GM23338 (cell line): ENCODE measurements at regions not wholly inside any gene's neighbourhood (a gene's known extent, or its start where the extent isn't known, plus 50 kb on each side); places are given as distances from the start of the nearest gene placed in this dataset.
A peak's percentile ranks its signal among the peaks of the same experiment; 100 is the strongest.

Source experiments
- ATAC-seq: fragments of 200-7000 bp; cut with Tn5 transposase; 3 replicates; pipeline ENCODE4 v1.9.1; 2020
- DNase-seq: peaks from one replicate; pipeline ENCODE4 v3.0.0-alpha.2; 2015; ENCODE audit warnings: low spot score
- H2AFZ ChIP-seq: fragments of 200-600 bp; sonication (generic); 2 replicates; pipeline ENCODE4 v1.8.0; 2016; ENCODE audit warnings: antibody characterized with exemption, mild to moderate bottlenecking, moderate library complexity
- H3F3A ChIP-seq: fragments of 200-600 bp; sonication (generic); replicated peaks from 2 replicates; pipeline ENCODE4 v1.8.0; 2017; ENCODE audit warnings: antibody characterized with exemption, mixed run types, low read depth
- H3K27ac ChIP-seq: fragments of 200-600 bp; sonication (generic); 2 replicates; pipeline ENCODE4 v1.6.1; 2016; ENCODE audit warnings: low read depth
- H3K27me3 ChIP-seq: fragments of 200-600 bp; sonication (generic); 2 replicates; pipeline ENCODE4 v1.8.0; 2016; ENCODE audit warnings: mild to moderate bottlenecking, mixed run types, moderate library complexity; ENCODE audit not compliant: insufficient read depth
- H3K36me3 ChIP-seq: fragments of 200-600 bp; sonication (generic); 2 replicates; pipeline ENCODE4 v1.8.0; 2016; ENCODE audit warnings: mild to moderate bottlenecking; ENCODE audit not compliant: insufficient read depth
- H3K4me1 ChIP-seq: fragments of 200-600 bp; sonication (generic); 2 replicates; pipeline ENCODE4 v1.8.0; 2016; ENCODE audit warnings: mild to moderate bottlenecking, moderate library complexity; ENCODE audit not compliant: insufficient read depth
- H3K4me2 ChIP-seq: fragments of 200-600 bp; sonication (generic); 2 replicates; pipeline ENCODE4 v1.7.1; 2017; ENCODE audit warnings: mixed run types
- H3K4me3 ChIP-seq: fragments of 200-600 bp; sonication (generic); 2 replicates; pipeline ENCODE4 v1.6.1; 2016; ENCODE audit warnings: mixed run types
- H3K79me2 ChIP-seq: fragments of 200-600 bp; sonication (generic); replicated peaks from 2 replicates; pipeline ENCODE4 v1.8.0; 2017; ENCODE audit warnings: mild to moderate bottlenecking; ENCODE audit not compliant: insufficient read depth
- H3K9me2 ChIP-seq: fragments of 200-600 bp; sonication (generic); 2 replicates; pipeline ENCODE4 v1.8.0; 2017; ENCODE audit not compliant: insufficient read depth
- H4K20me1 ChIP-seq: fragments of 200-600 bp; sonication (generic); replicated peaks from 2 replicates; pipeline ENCODE4 v1.8.0; 2017; ENCODE audit warnings: mild to moderate bottlenecking; ENCODE audit not compliant: insufficient read depth
- H3K27ac Mint-ChIP-seq: 2 replicates; pipeline ENCODE4 v1.8.0; 2020; ENCODE audit warnings: inconsistent platforms, mild to moderate bottlenecking, moderate library complexity, mixed read lengths
- H3K27me3 Mint-ChIP-seq: 3 replicates; pipeline ENCODE4 v1.8.0; 2022; ENCODE audit warnings: low read depth, mild to moderate bottlenecking, moderate library complexity, mixed read lengths, inconsistent platforms; ENCODE audit not compliant: insufficient read depth, poor library complexity
- H3K36me3 Mint-ChIP-seq: 3 replicates; pipeline ENCODE4 v1.8.0; 2021; ENCODE audit warnings: low read depth, mild to moderate bottlenecking, inconsistent platforms, moderate library complexity, mixed read lengths
- H3K4me1 Mint-ChIP-seq: 3 replicates; pipeline ENCODE4 v1.8.0; 2020; ENCODE audit warnings: mild to moderate bottlenecking, inconsistent platforms, mixed read lengths
- H3K4me3 Mint-ChIP-seq: 3 replicates; pipeline ENCODE4 v1.8.0; 2021; ENCODE audit warnings: moderate library complexity, mild to moderate bottlenecking, inconsistent platforms, mixed read lengths
- H3K9me3 Mint-ChIP-seq: 3 replicates; pipeline ENCODE4 v1.8.0; 2020; ENCODE audit warnings: moderate library complexity, mild to moderate bottlenecking, inconsistent platforms, mixed read lengths
- CREB1 ChIP-seq: fragments of 250-450 bp; sonication (Bioruptor Pico); IDR thresholded peaks from 2 replicates; pipeline ENCODE4 v1.5.0; 2020; ENCODE audit warnings: low read depth, mild to moderate bottlenecking, moderate library complexity
- CTCF ChIP-seq, 2 experiments: fragments of 200-600 bp in 1 of 2; sonication (generic) in 1 of 2; conservative IDR thresholded peaks; 2 replicates each; pipeline versions ENCODE4 v1.5.1 to v1.6.1; 2016 to 2017; ENCODE audit warnings: antibody characterized with exemption in 2 of 2, low read depth in 2 of 2, mild to moderate bottlenecking in 2 of 2, moderate library complexity in 1 of 2
- ETS1 ChIP-seq: IDR thresholded peaks from 2 replicates; pipeline ENCODE4 v1.6.1; 2016; ENCODE audit warnings: antibody characterized with exemption
- EZH2 ChIP-seq: fragments of 200-600 bp; sonication (generic); IDR thresholded peaks from one replicate; pipeline ENCODE4 v1.8.0; 2017; ENCODE audit warnings: antibody characterized with exemption, mild to moderate bottlenecking, low read depth; ENCODE audit not compliant: unreplicated experiment
- EZH2phosphoT487 ChIP-seq: fragments of 200-600 bp; sonication (generic); IDR thresholded peaks from one replicate; pipeline ENCODE4 v1.8.1; 2018; ENCODE audit warnings: antibody characterized with exemption; ENCODE audit not compliant: unreplicated experiment
- POLR2AphosphoS5 ChIP-seq: IDR thresholded peaks from 2 replicates; pipeline ENCODE4 v1.6.1; 2016; ENCODE audit warnings: antibody characterized with exemption, low read depth
- STAT1 ChIP-seq: IDR thresholded peaks from one replicate; pipeline ENCODE4 v1.6.1; 2016; ENCODE audit warnings: antibody characterized with exemption; ENCODE audit not compliant: unreplicated experiment
- ZNF462 ChIP-seq: fragments of 250-450 bp; sonication (Bioruptor Pico); IDR thresholded peaks from 2 replicates; pipeline ENCODE4 v1.5.0; 2020; ENCODE audit warnings: mild to moderate bottlenecking, moderate library complexity

GRCh38 chr10:17506856-17507471, 52.6 kb upstream of the ST8SIA6 start (continued):
- TF ChIP-seq ZNF462 (CRISPR knock-in tag) (no peak), CTCF (conservative IDR thresholded peaks at IDR 0.05; ENCODE audit: low read depth in 2 of 2) (no peak), STAT1 (no peak)

GRCh38 chr10:17506390-17506789, 52.0 kb upstream of the ST8SIA6 start:
- ATAC-seq = no peak
- Histone ChIP-seq H4K20me1 (no peaks in the 10 kb centered on the region), H2AFZ (peak overlapping the region; percentile 32; the same call in 1 of the 2 replicates), H3K79me2 (no peaks in the 10 kb centered on the region), H3K4me3 (no peak overlapping the region), H3K27ac (no peak overlapping the region), H3K4me1 (no peaks in the 10 kb centered on the region), H3K9me2 (peaks cover 3% of the 10 kb centered on the region; the same call in 1 of the 2 replicates), H3F3A (no peaks in the 10 kb centered on the region), H3K27me3 (no peaks in the 10 kb centered on the region), H3K36me3 (no peaks in the 10 kb centered on the region), H3K4me2 (no peak overlapping the region)
- H3K36me3 Mint-ChIP-seq = no peaks in the 10 kb centered on the region
- no peak overlapping the region for H3K4me3 Mint-ChIP-seq
- H3K27me3 Mint-ChIP-seq = no peaks in the 10 kb centered on the region
- no peak overlapping the region for H3K27ac Mint-ChIP-seq
- no peaks in the 10 kb centered on the region for H3K9me3 Mint-ChIP-seq
- H3K4me1 Mint-ChIP-seq = no peaks in the 10 kb centered on the region
- DNase-seq = no peak
- TF ChIP-seq CREB1 (no peak), EZH2phosphoT487 (no peak), POLR2AphosphoS5 (no peak), ETS1 (no peak), EZH2 (no peak), CTCF (conservative IDR thresholded peaks at IDR 0.05; ENCODE audit: low read depth in 2 of 2) (no peak), STAT1 (no peak)
